GM12892 (cell line): ENCODE measurements at regions not wholly inside any gene's neighbourhood (a gene's known extent, or its start where the extent isn't known, plus 50 kb on each side); places are given as distances from the start of the nearest gene placed in this dataset.

Source experiments
- POLR2A ChIP-seq: IDR thresholded peaks from 2 replicates; pipeline ENCODE4 v1.6.1; 2011; ENCODE audit warnings: low read depth, low read length, control low read depth
- POLR2AphosphoS5 ChIP-seq: IDR thresholded peaks from 2 replicates; pipeline ENCODE4 v1.6.1; 2011; ENCODE audit warnings: low read depth, low read length, control low read depth
- TAF1 ChIP-seq: IDR thresholded peaks from 2 replicates; pipeline ENCODE4 v1.6.1; 2011; ENCODE audit warnings: low read depth, mild to moderate bottlenecking, control low read depth, low read length, borderline replicate concordance

- TF ChIP-seq POLR2AphosphoS5 (no peak), TAF1 (no peak), POLR2A (no peak)
These were observed 92.6 kb upstream of the IRX4 start for GRCh38 chr5:1975406-1975715.
